Common myeloid progenitor, CD34-positive (primary cell): ENCODE measurements at regions not wholly inside any gene's neighbourhood (a gene's known extent, or its start where the extent isn't known, plus 50 kb on each side); places are given as distances from the start of the nearest gene placed in this dataset.

ENCODE experiments used
- CTCF ChIA-PET: fragments of 350-600 bp; sonication (Branson Sonifier 250); formaldehyde crosslinking; loops from one replicate; lab custom pipeline; 2021; ENCODE audit warnings: antibody characterized with exemption; lab: Charles Lee
- POLR2A ChIA-PET: fragments of 350-600 bp; sonication (Branson Sonifier 250); formaldehyde crosslinking; loops from one replicate; lab custom pipeline; 2021; ENCODE audit warnings: antibody characterized with exemption; lab: Charles Lee
- DNase-seq, 3 donors: peaks; one replicate each; pipeline versions ENCODE4 v3.0.0 to v3.0.0-alpha.2; 2013
- H3K27ac ChIP-seq, 2 experiments: 1 replicate in 1 of 2; 2 replicates in 1 of 2; pipeline ENCODE4 v1.7.0; 2013; ENCODE audit warnings: inconsistent platforms in 2 of 2, low read length in 2 of 2, mild to moderate bottlenecking in 2 of 2, low read depth in 1 of 2, moderate library complexity in 1 of 2; ENCODE audit not compliant: severe bottlenecking in 2 of 2, insufficient read depth in 1 of 2, poor library complexity in 1 of 2
- H3K27me3 ChIP-seq, 5 experiments: replicated peaks in 2 of 5; 1 replicate in 3 of 5; 2 replicates in 2 of 5; pipeline versions ENCODE4 v1.6.1 to v1.7.0; 2013; ENCODE audit warnings: low read length in 4 of 5, mild to moderate bottlenecking in 2 of 5, moderate library complexity in 2 of 5, inconsistent platforms in 1 of 5; ENCODE audit not compliant: insufficient read depth in 5 of 5, control insufficient read depth in 4 of 5
- H3K36me3 ChIP-seq, 4 experiments: 1 replicate in 2 of 4; 2 replicates in 2 of 4; pipeline versions ENCODE4 v1.6.1 to v1.7.0; 2013; ENCODE audit warnings: low read length in 3 of 4, control low read depth in 1 of 4, mild to moderate bottlenecking in 1 of 4; ENCODE audit not compliant: control insufficient read depth in 4 of 4, insufficient read depth in 4 of 4
- H3K4me1 ChIP-seq, 4 experiments: 1 replicate in 3 of 4; 2 replicates in 1 of 4; pipeline versions ENCODE4 v1.6.1 to v1.7.1; 2013; ENCODE audit warnings: low read length in 3 of 4, mild to moderate bottlenecking in 3 of 4, control low read depth in 1 of 4, inconsistent platforms in 1 of 4, moderate library complexity in 1 of 4; ENCODE audit not compliant: control insufficient read depth in 4 of 4, insufficient read depth in 4 of 4; ENCODE audit errors: control extremely low read depth in 1 of 4
- H3K4me3 ChIP-seq, 7 experiments: 1 replicate in 4 of 7; 2 replicates in 3 of 7; pipeline versions ENCODE4 v1.5.1 to v1.7.0; 2013; ENCODE audit warnings: mild to moderate bottlenecking in 7 of 7, low read length in 6 of 7, moderate library complexity in 6 of 7, inconsistent platforms in 2 of 7, low read depth in 2 of 7, control low read depth in 1 of 7; ENCODE audit not compliant: insufficient read depth in 4 of 7, control insufficient read depth in 1 of 7; ENCODE audit errors: extremely low read depth in 1 of 7
- H3K9me3 ChIP-seq, 5 experiments: 1 replicate in 4 of 5; 2 replicates in 1 of 5; pipeline versions ENCODE4 v1.6.1 to v1.7.1; 2013; ENCODE audit warnings: low read length in 4 of 5, mild to moderate bottlenecking in 2 of 5, inconsistent platforms in 1 of 5, low read depth in 1 of 5, moderate library complexity in 1 of 5; ENCODE audit not compliant: control insufficient read depth in 4 of 5, insufficient read depth in 2 of 5; ENCODE audit errors: control extremely low read depth in 1 of 5
- WGBS: methylation state at CpG from one replicate; pipeline ENCODE4 v1.1.5; 2013; ENCODE audit not compliant: insufficient coverage; 5-methylcytosine and 5-hydroxymethylcytosine counted together

GRCh38 chr20:24257171-24257570 is 212.3 kb upstream of the SYNDIG1 start:
- Histone ChIP-seq H3K4me3 (no peak overlapping the region), H3K27me3 (no peaks in the 10 kb centered on the region), H3K36me3 (no peaks in the 10 kb centered on the region), H3K27ac (no peak overlapping the region), H3K4me1 (no peaks in the 10 kb centered on the region), H3K9me3 (peaks cover 0 to 2% (median 0%) of the 10 kb centered on the region in 5 experiments)
- POLR2A ChIA-PET, result no interaction called here
- no CpG with 5 or more reads among the region's 3 CpGs for WGBS
- CTCF ChIA-PET, result no interaction called here
- no peak for DNase-seq

GRCh38 chr20:24256307-24256706 is 213.1 kb upstream of the SYNDIG1 start:
- DNase-seq, result no peak
- Histone ChIP-seq H3K27me3 (no peaks in the 10 kb centered on the region), H3K9me3 (peaks cover 0 to 2% (median 0%) of the 10 kb centered on the region in 5 experiments), H3K36me3 (no peaks in the 10 kb centered on the region), H3K27ac (no peak overlapping the region), H3K4me1 (no peaks in the 10 kb centered on the region), H3K4me3 (no peak overlapping the region)
- ChIA-PET CTCF (no interaction called here), POLR2A (no interaction called here)
- 97% methylated on average over 8 of the region's 9 CpGs for WGBS

- no peak overlapping the region for H3K4me3 ChIP-seq
- H3K4me1 ChIP-seq, result no peaks in the 10 kb centered on the region
- 88% methylated on average over 2 of the region's 3 CpGs for WGBS
- no peaks in the 10 kb centered on the region for H3K36me3 ChIP-seq
- POLR2A ChIA-PET, result no interaction called here
- CTCF ChIA-PET, result no interaction called here
- no peaks in the 10 kb centered on the region for H3K9me3 ChIP-seq
- no peak overlapping the region for H3K27ac ChIP-seq
- no peak for DNase-seq
- H3K27me3 ChIP-seq, result no peaks in the 10 kb centered on the region
These were observed 214.9 kb upstream of the SYNDIG1 start for GRCh38 chr20:24254480-24254879.

GRCh38 chr20:24253321-24253720 is 216.1 kb upstream of the SYNDIG1 start:
- H3K9me3 ChIP-seq, result no peaks in the 10 kb centered on the region
- H3K27me3 ChIP-seq, result no peaks in the 10 kb centered on the region
- WGBS, result 88% methylated on average over 3 of the region's 6 CpGs
- DNase-seq, result no peak
- H3K4me1 ChIP-seq, result no peaks in the 10 kb centered on the region
- H3K4me3 ChIP-seq, result no peak overlapping the region
- CTCF ChIA-PET, result no interaction called here
- no peak overlapping the region for H3K27ac ChIP-seq
- no peaks in the 10 kb centered on the region for H3K36me3 ChIP-seq
- POLR2A ChIA-PET, result no interaction called here

- Histone ChIP-seq H3K27me3 (peaks cover 0 to 8% (median 0%) of the 10 kb centered on the region in 5 experiments), H3K27ac (no peak overlapping the region), H3K36me3 (no peaks in the 10 kb centered on the region), H3K9me3 (peaks cover 0 to 9% (median 0%) of the 10 kb centered on the region in 5 experiments), H3K4me3 (no peak overlapping the region), H3K4me1 (no peaks in the 10 kb centered on the region)
- ChIA-PET CTCF (no interaction called here), POLR2A (no interaction called here)
- 88% methylated on average over 2 of the region's 2 CpGs for WGBS
- no peak for DNase-seq
These were observed 224.3 kb upstream of the SYNDIG1 start for GRCh38 chr20:24245094-24245493.

- peaks cover 0 to 7% (median 0%) of the 10 kb centered on the region in 5 experiments for H3K9me3 ChIP-seq
- no peak overlapping the region for H3K27ac ChIP-seq
- no peak overlapping the region for H3K4me3 ChIP-seq
- CTCF ChIA-PET, result no interaction called here
- POLR2A ChIA-PET, result no interaction called here
- no peaks in the 10 kb centered on the region for H3K4me1 ChIP-seq
- DNase-seq, result no peak
- H3K27me3 ChIP-seq, result peaks cover 0 to 8% (median 0%) of the 10 kb centered on the region in 5 experiments
- 100% methylated on average over 4 of the region's 4 CpGs for WGBS
- H3K36me3 ChIP-seq, result no peaks in the 10 kb centered on the region
These were observed 226.7 kb upstream of the SYNDIG1 start for GRCh38 chr20:24242763-24243162.

DNA sequence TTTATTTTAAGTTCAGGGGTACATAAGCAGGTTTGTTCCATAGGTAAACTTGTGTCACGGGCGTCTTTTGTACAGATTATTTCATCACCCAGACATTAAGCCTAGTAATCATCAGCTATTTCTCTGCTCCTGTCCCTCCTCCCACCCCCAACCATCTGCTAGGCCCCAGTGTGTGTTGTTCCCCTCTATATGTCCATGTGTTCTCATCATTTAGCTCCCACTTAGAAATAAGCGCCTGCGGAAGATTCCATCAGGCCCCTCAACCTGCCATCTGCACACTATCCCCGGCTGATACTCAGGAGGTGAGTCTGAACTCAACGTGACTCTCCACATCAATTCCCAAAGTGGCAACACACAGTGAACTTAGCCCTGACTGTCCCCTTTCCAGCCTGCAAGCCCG is 228.0 kb upstream of the SYNDIG1 start:
- 97% methylated on average over 7 of the region's 7 CpGs for WGBS
- CTCF ChIA-PET, result interaction anchor here (1.2 kb wide), 1 partner anchor 29 kb away, joined by 3 read pairs; no protein-coding TSS in a partner anchor

More for the DNA sequence above, 228.0 kb upstream of the SYNDIG1 start:
- Histone ChIP-seq H3K9me3 (peaks cover 0 to 2% (median 0%) of the 10 kb centered on the region in 5 experiments), H3K4me3 (no peak overlapping the region), H3K27ac (no peak overlapping the region), H3K27me3 (peaks cover 0 to 8% (median 0%) of the 10 kb centered on the region in 5 experiments), H3K4me1 (no peaks in the 10 kb centered on the region), H3K36me3 (no peaks in the 10 kb centered on the region)
- DNase-seq, result no peak
- POLR2A ChIA-PET, result interaction anchor here (0.8 kb wide), 1 partner anchor 15 kb away, joined by 3 read pairs; no protein-coding TSS in a partner anchor
